SK-N-DZ (cell line): ENCODE measurements at regions not wholly inside any gene's neighbourhood (a gene's known extent, or its start where the extent isn't known, plus 50 kb on each side); places are given as distances from the start of the nearest gene placed in this dataset.
"Not testable (repeated sequence)": the region's sequence is repeated elsewhere in the genome, so short reads cannot be mapped to it uniquely, and the experiment has no call there.

Experiments
- DNase-seq: peaks from one replicate; pipeline ENCODE4 v3.0.0-alpha.2; 2015; ENCODE audit warnings: low spot score

DNA sequence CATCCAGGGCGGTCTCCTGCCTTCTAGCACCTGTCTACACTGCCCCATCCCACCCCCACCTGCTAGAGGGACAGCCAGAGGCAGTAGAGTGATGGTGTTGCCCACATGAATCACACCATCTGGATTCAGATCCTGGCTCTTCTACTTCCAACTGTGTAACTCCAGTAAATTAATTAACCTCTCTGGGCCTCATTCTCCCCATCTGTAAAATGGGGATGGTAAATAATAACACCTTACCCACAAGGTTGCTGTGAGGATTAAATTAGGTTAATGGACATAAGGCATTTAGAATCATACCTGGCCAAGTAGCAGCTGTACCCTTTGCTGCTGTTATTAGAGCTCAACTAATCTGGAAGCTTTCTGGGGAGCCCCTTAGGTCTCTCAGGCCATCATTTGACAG, 149.6 kb upstream of the BCOR start:
- DNase-seq = no peak

DNA sequence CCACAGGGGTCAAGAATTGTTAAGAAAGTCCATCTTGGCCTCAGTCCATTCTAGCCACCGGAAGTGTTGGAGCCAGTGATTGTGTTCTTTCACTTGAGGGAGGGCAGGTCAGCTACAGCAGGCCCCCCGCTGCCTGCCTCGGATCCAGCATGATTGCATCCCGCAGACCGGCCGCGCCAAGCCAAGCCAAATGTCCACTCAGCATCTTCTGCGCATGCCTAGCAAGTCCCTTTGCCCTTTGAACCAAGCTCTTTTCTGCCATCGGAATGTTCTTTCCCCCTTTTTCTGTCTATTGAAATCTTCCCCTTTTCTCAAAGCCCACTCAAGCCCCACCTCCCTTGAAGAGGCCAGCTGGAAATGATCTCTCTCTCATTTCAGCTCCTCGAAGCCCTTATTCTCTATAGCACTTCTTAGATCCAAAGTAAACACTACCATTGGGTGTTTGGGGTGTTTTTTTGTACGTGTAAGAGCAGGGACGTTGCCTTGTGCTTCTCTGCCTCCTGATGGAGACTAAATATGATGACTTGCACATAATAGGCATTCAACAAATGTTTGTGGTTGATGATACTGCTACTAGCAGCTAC, 147.8 kb upstream of the BCOR start:
- DNase-seq = no peak

GRCh38 chrX:40244980-40245379, 147.2 kb upstream of the BCOR start:
- peak; percentile 64 for DNase-seq

- DNase-seq = peak; percentile 51
Observed at GRCh38 chrX:40243755-40244515, 146.2 kb upstream of the BCOR start.

DNA sequence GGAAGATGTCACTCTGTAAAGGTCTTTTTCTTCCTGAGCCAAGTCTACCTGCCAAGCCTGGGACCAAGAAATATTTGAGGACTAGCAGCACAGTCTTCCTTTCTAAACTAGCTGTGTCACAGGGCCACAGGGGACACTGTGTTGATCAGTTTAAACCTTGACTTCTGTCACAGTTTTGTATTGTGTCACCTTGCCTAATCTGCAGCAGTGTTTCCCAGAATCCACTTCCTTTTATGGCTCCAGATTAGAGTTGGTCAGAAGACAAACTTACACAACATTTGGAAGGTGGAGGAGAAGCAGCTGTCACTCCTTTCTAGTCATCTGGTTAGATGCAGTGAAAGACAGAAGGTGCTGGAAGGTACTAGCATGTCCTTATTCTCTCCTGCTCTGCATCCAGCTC, 143.1 kb upstream of the BCOR start:
- no peak for DNase-seq

DNA sequence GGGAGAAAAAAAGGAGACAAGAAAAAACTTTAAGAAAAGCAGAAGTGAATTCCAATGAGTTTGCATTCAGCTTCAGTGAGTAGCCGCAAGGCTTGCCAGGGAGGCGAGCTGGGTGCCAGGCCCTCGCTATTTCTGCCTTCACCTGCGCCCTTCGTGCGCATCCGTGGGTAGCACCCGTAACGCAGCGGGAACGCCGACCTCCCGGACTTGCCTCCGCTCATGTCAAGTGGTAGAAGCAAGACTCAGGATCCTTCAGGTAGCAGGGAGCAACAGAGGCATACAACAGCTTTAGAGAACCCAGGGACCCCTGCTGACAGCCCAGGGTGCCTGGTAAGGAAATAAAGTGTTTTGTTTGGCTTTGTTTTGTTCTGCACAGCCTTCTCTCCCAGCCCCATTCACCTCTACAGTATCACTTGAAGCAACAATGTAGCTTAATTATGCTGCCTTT, 140.0 kb upstream of the BCOR start:
- DNase-seq = no peak

- no peak for DNase-seq
Observed at GRCh38 chrX:40230646-40231045, 132.9 kb upstream of the BCOR start.

GRCh38 chrX:40227125-40227524, 129.4 kb upstream of the BCOR start:
- DNase-seq = no peak

DNA sequence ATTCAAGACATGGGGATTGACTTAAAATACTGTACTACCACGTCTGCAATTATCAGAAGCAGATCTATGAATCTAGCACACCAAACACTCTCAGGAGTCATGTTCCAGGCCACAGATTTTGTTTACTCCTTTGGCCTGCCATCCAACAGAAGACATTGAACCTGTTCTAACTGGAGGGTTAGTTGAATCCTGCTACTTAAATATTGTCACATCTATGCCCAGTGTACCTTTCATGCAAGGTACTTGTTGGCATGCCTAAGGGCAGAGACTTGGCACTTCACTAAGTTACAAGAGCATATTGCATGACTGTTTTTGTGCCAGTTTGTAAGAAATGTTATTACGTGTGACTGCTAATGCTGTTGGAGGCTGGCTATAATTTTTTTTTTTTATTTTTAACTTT, 126.9 kb upstream of the BCOR start:
- no peak for DNase-seq

DNA sequence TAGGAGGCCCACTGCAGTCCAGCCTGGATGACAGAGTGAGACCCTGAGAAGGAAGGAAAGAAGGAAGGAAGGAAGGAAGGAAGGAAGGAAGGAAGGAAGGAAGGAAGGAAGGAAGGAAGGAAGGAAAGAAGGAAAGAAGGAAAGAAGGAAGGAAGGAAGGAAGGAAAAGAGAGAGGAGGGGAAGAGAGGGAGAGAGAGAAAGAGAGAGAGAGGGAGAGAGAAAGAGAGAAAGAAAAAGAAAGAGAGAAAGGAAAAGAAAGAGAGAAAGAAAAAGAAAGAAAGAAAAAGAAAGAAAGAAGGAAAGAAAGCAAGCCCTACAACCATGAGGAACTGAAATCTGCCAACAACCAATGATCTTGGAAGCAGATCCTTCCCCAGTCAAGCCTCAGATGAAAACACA, 124.9 kb upstream of the BCOR start:
- DNase-seq = not testable (repeated sequence)

GRCh38 chrX:40213092-40213491, 115.3 kb upstream of the BCOR start:
- DNase-seq = no peak

DNA sequence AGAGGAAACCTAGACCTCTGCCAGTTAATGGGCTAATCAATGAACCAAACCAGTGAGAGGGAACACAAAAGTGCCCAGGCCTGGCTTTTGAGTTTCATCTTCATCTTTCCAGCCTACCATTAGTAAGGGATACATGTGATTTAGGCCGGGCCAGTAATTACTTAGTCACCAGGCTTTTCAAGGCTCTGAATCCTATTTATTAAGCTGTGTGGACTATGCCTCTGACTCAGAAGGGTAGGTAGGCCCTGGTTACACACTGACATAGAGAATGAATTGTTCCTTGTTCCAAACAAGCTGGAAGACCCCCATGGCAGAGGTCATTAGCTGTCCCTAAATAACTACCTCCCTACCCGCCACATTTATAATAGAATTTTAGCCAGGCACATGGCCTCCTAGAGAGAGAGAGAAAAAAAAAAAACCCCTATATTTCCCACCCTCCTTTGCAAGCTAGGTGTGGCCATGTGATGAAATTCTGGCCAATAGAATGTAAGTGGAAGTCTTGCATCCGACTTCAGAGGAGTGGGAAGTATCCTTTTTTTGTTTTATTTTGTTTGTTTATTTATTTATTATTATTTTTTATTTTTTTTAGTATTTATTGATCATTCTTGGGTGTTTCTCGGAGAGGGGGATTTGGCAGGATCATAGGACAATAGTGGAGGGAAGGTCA, 112.3 kb upstream of the BCOR start:
- DNase-seq = no peak

DNA sequence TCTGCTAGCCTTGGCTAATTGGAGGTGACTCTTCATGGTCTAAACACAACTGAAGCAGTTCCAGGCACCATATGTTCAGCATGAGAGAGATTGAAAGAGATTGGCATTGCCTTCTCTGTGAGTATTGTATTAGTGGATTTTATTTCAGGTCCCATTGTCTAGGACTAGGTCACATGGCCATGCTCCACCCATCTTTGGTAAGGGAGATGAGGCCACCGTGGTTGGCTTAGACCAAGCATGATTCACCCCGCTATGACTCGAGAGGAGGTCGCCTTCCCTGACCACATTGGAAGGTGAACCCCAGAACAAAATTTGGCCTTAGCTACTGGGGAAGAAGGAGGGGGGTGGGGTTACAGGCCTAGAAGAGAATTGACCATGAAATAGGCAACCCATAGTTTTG, 109.9 kb upstream of the BCOR start:
- DNase-seq = no peak

DNA sequence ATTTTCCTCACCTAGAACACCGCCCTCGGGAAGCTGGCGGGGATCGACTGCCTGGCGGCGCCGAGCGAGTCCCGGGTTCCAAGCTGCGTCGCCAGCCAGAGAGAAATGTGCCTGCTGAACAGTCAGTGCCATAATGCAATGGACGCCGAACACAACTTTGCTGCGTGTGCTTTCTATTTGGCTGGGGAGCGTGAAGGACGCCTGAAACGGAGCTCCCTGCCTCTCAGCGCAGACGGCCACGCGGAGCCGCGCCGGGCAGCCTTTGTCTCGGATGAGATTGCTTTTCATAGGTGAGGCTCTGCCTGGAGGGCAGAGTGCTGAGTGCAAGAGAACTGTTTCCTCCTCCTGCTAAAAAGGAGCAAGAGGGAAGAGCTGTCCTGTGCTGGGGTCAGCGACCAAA, 107.7 kb upstream of the BCOR start:
- DNase-seq = no peak

GRCh38 chrX:40202456-40202855, 104.7 kb upstream of the BCOR start:
- no peak for DNase-seq

GRCh38 chrX:40201329-40201885, 103.6 kb upstream of the BCOR start:
- DNase-seq = peak; percentile 28

DNA sequence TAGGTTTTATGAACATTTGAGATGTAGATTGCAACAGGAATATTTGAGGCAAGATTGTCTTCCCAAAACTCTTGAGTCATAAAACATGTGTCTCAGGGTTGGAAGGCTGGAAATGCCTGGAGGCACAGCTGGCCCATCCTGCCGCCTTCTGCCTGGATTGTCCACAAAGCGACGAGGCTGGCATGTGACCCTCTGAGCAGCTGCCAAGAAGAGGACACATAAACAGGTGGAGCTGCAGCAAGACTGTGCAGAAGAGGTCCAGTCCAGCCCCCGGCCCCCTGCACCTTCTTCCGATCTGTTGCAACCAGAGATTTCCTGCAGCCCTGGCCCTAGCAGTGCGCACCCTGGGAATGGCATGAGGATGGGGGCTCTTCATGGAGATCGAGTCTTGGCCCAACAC, 101.9 kb upstream of the BCOR start:
- DNase-seq = no peak

DNA sequence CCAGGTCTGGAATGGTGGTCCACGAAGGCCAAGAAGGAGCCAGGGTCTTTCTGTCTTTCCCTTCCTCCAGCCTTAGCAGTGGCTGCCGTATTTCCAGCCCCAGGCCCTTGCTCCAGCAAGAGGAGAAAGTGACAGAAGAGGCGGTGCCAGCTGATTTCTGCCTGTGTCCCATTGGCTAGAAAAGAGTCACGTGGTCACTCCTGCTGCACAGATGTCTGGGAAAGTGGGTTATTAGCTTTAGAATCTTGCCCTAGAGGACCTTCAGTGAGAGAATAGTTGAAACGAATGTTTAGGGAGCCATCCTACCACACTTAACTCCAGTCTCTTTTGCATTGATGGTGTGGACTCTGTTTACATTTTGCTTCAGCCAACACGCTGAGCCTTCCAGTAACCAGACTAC, 99.3 kb upstream of the BCOR start:
- peak; percentile 64 for DNase-seq

DNA sequence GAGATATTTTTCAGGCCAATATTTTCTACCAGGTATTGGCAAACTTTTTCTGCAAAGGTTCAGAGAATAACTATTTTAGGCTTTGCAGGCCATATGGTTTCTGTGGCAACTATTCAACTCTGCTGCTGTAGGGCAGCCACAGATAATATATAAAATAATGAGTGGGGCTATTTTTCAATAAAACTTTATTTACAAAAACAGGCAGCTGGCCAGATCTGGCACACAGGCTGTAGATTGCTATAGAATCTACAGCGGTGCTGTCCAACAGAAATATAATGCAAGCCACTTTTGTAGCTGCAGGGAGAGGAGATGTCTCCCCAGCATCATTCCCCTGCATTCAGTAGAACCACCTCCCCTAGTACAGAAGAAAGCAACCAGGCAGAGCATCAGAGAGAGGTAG, 97.6 kb upstream of the BCOR start:
- no peak for DNase-seq

- no peak for DNase-seq
Observed at GRCh38 chrX:40192196-40192595, 94.4 kb upstream of the BCOR start.

DNA sequence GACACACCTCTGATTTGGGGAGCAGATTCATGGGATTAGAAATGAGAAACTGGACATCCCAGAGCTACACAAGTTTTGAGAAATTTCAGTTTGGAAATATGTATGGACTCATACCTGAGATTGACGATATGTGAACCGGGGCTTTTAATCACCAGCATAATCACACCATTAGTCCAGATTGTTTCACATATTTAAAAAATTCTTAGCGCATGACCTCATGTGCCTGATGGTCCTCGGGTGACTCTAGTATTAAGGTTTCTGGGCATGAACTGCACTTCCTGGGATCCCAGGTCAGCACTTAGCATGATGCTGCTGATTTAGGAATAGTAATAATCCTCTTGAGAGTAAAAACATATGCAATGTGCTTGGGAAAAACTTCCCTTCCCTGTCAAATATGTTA, 91.9 kb upstream of the BCOR start:
- DNase-seq = no peak

- DNase-seq = no peak
Observed at GRCh38 chrX:40188573-40189417, 91.0 kb upstream of the BCOR start.
